Kidney epithelial cell (primary cell): ENCODE measurements at regions not wholly inside any gene's neighbourhood (a gene's known extent, or its start where the extent isn't known, plus 50 kb on each side); places are given as distances from the start of the nearest gene placed in this dataset.
"Not testable (repeated sequence)": the region's sequence is repeated elsewhere in the genome, so short reads cannot be mapped to it uniquely, and the experiment has no call there.

ENCODE experiments used
- DNase-seq: peaks from one replicate; pipeline ENCODE4 v3.0.0-alpha.2; 2010; ENCODE audit warnings: low read depth
- H3K27me3 ChIP-seq: 2 replicates; pipeline ENCODE4 v1.6.0; 2011; ENCODE audit warnings: low read length; ENCODE audit not compliant: control insufficient read depth, insufficient read depth
- H3K36me3 ChIP-seq: 2 replicates; pipeline ENCODE4 v1.5.1; 2011; ENCODE audit warnings: low read length; ENCODE audit not compliant: control insufficient read depth, insufficient read depth
- H3K4me3 ChIP-seq: 2 replicates; pipeline ENCODE4 v1.5.1; 2011; ENCODE audit warnings: low read depth, mild to moderate bottlenecking, control low read depth, low read length
- TF ChIP-seq, protein P1 (sequence below): IDR thresholded peaks from 2 replicates; pipeline ENCODE4 v1.5.1; 2011; ENCODE audit warnings: mild to moderate bottlenecking, moderate library complexity, low read length, control low read depth, inconsistent platforms; ENCODE audit not compliant: insufficient read depth, poor library complexity, severe bottlenecking

GRCh38 chr16:63410594-63410993 is 1374.4 kb upstream of the CDH8 start:
- TF ChIP-seq, protein P1, sequence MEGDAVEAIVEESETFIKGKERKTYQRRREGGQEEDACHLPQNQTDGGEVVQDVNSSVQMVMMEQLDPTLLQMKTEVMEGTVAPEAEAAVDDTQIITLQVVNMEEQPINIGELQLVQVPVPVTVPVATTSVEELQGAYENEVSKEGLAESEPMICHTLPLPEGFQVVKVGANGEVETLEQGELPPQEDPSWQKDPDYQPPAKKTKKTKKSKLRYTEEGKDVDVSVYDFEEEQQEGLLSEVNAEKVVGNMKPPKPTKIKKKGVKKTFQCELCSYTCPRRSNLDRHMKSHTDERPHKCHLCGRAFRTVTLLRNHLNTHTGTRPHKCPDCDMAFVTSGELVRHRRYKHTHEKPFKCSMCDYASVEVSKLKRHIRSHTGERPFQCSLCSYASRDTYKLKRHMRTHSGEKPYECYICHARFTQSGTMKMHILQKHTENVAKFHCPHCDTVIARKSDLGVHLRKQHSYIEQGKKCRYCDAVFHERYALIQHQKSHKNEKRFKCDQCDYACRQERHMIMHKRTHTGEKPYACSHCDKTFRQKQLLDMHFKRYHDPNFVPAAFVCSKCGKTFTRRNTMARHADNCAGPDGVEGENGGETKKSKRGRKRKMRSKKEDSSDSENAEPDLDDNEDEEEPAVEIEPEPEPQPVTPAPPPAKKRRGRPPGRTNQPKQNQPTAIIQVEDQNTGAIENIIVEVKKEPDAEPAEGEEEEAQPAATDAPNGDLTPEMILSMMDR: no peak
- no peak overlapping the region for H3K4me3 ChIP-seq
- DNase-seq: no peak

DNA sequence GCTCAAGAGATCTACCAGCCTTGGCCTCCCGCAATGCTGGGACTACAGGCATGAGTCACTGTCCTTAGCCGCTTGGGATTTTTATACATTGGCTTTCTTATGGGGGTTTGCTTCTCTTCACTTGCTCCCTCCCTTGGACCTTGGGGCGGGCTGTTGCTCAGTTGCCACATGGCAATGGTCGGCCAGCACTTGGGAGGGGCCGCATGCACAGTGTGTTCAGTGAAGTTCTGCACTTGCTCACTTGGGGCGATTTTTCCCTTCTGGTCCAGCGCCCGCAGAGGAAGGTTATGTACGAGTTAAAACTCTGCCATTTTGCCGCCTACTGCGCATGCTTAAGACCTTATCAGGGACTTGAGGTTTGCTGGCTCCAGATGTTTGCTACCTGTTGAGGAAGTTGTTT is 1367.6 kb upstream of the CDH8 start:
- Histone ChIP-seq H3K27me3 (no peaks in the 10 kb centered on the region), H3K4me3 (no peak overlapping the region), H3K36me3 (no peaks in the 10 kb centered on the region)
- no peak for DNase-seq
- TF ChIP-seq, protein P1: no peak

More at GRCh38 chr16:63410594-63410993, 1374.4 kb upstream of the CDH8 start:
- Histone ChIP-seq H3K27me3 (no peaks in the 10 kb centered on the region), H3K36me3 (no peaks in the 10 kb centered on the region)

GRCh38 chr16:63388277-63388676 is 1352.0 kb upstream of the CDH8 start:
- not testable (repeated sequence) for H3K27me3 ChIP-seq, H3K36me3 ChIP-seq, H3K4me3 ChIP-seq, DNase-seq

DNA sequence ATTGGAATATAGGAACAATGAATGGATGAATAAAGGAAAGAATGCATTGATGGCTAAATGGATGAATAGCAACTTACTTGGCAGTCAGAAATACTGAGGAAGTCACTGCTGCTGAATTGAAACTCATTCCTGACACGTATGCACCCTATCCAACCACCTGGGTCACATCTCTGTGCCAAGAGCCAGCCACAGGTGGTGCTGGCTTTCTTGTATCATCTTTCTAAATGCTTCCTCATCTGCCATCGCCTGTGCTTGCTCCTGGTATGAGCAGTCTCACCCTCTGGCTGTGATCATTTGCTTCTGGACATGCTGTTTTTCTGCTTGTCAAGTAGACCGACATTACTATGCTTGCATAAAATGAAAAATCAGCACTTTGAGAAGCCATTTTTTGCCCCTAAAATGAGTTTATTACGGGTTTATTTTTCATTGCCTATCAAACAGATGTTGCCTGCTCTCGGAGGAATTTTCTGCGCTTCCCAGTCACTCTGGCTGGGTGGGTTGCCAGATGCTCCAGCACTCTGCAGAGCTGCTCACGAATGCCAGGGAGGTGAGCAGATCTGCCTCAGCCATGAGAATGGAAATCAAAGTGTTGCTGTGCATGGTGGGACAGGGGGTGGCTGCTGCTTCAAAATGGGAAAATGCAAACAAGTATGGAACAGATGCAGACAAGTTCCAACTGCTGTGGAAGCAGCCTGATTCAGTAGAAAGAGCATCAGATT is 1349.6 kb upstream of the CDH8 start:
- Histone ChIP-seq H3K4me3 (no peak overlapping the region), H3K36me3 (no peaks in the 10 kb centered on the region), H3K27me3 (no peaks in the 10 kb centered on the region)
- DNase-seq: no peak
- TF ChIP-seq, protein P1: no peak

DNA sequence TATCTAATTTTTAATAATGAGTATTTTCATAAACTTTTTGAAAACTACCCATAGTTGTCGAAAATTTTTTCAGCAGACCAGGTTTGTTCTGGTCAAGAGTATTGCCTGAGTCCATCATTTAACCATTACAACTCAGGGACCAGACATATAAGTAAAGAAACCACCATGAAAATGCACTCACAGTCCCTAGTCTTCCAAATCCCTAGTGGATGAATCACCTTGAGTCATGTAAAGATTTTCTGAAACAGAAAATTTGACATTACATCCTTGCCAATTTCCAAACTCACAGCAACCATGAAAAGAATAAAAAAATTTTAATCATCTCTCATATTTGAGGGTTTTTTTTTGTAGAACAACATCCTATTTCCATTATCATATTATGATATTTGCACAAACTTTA is 1337.5 kb upstream of the CDH8 start:
- H3K4me3 ChIP-seq: no peak overlapping the region
- H3K27me3 ChIP-seq: no peaks in the 10 kb centered on the region
- no peaks in the 10 kb centered on the region for H3K36me3 ChIP-seq
- no peak for DNase-seq
- TF ChIP-seq, protein P1: no peak

- TF ChIP-seq, protein P1: no peak
- H3K36me3 ChIP-seq: no peaks in the 10 kb centered on the region
- no peak overlapping the region for H3K4me3 ChIP-seq
- no peaks in the 10 kb centered on the region for H3K27me3 ChIP-seq
- no peak for DNase-seq
Measured at GRCh38 chr16:63372815-63373214, 1336.6 kb upstream of the CDH8 start.
